Inflammatory macrophage (primary cell): ENCODE measurements at regions not wholly inside any gene's neighbourhood (a gene's known extent, or its start where the extent isn't known, plus 50 kb on each side); places are given as distances from the start of the nearest gene placed in this dataset.

Experiments
- DNase-seq, 2 donors: peaks; one replicate each; pipeline ENCODE4 v3.0.0-alpha.2; 2020 to 2022

- no peak for DNase-seq
Measured at GRCh38 chr12:89984846-89985245, 276.2 kb upstream of the ATP2B1 start.

- no peak for DNase-seq
Measured at GRCh38 chr12:89983622-89984021, 275.0 kb upstream of the ATP2B1 start.

GRCh38 chr12:89980236-89980635, 271.6 kb upstream of the ATP2B1 start:
- DNase-seq = peak; percentile 85 to 91

- no peak for DNase-seq
Measured at GRCh38 chr12:89977405-89978085, 268.9 kb upstream of the ATP2B1 start.

GRCh38 chr12:89976866-89977265, 268.2 kb upstream of the ATP2B1 start:
- no peak for DNase-seq

GRCh38 chr12:89975574-89975973, 266.9 kb upstream of the ATP2B1 start:
- no peak for DNase-seq

GRCh38 chr12:89971880-89972279, 263.2 kb upstream of the ATP2B1 start:
- DNase-seq = no peak

GRCh38 chr12:89970722-89971121, 262.1 kb upstream of the ATP2B1 start:
- DNase-seq = no peak

- DNase-seq = no peak
Measured at GRCh38 chr12:89969093-89969492, 260.5 kb upstream of the ATP2B1 start.

- peak; percentile 65 to 71 for DNase-seq
Measured at GRCh38 chr12:89968151-89968700, 259.6 kb upstream of the ATP2B1 start.

- no peak for DNase-seq
Measured at GRCh38 chr12:89966495-89967240, 258.0 kb upstream of the ATP2B1 start.

- no peak for DNase-seq
Measured at GRCh38 chr12:89965993-89966392, 257.4 kb upstream of the ATP2B1 start.

- peak in 1 of 2 donors; percentile 26 for DNase-seq
Measured at GRCh38 chr12:89962648-89963047, 254.0 kb upstream of the ATP2B1 start.

- DNase-seq = peak in 1 of 2 donors; percentile 18
Measured at GRCh38 chr12:89960607-89961394, 252.2 kb upstream of the ATP2B1 start.

GRCh38 chr12:89960011-89960507, 251.4 kb upstream of the ATP2B1 start:
- peak; percentile 55 to 81 for DNase-seq

- DNase-seq = no peak
Measured at GRCh38 chr12:89959179-89959578, 250.5 kb upstream of the ATP2B1 start.

GRCh38 chr12:89954259-89954658, 245.6 kb upstream of the ATP2B1 start:
- no peak for DNase-seq

GRCh38 chr12:89951694-89952060, 243.0 kb upstream of the ATP2B1 start:
- no peak for DNase-seq

GRCh38 chr12:89951050-89951693, 242.5 kb upstream of the ATP2B1 start:
- no peak for DNase-seq

- no peak for DNase-seq
Measured at GRCh38 chr12:89950421-89950820, 241.8 kb upstream of the ATP2B1 start.

GRCh38 chr12:89949457-89950195, 241.0 kb upstream of the ATP2B1 start:
- DNase-seq = peak; percentile 16 to 31
